HFFc6 (cell line): ENCODE measurements at regions not wholly inside any gene's neighbourhood (a gene's known extent, or its start where the extent isn't known, plus 50 kb on each side); places are given as distances from the start of the nearest gene placed in this dataset.

Source experiments
- DNase-seq: peaks from one replicate; pipeline ENCODE4 v3.0.0-alpha.2; 2018
- H3K27ac Mint-ChIP-seq: 2 replicates; pipeline ENCODE4 v1.8.0; 2020; ENCODE audit warnings: mild to moderate bottlenecking, mixed read lengths
- H3K27me3 Mint-ChIP-seq: 2 replicates; pipeline ENCODE4 v1.8.0; 2021; ENCODE audit warnings: mild to moderate bottlenecking, moderate library complexity, mixed read lengths; ENCODE audit not compliant: insufficient read depth
- H3K36me3 Mint-ChIP-seq: 2 replicates; pipeline ENCODE4 v1.8.0; 2021; ENCODE audit warnings: low read depth, mixed read lengths
- H3K4me1 Mint-ChIP-seq: 2 replicates; pipeline ENCODE4 v1.8.0; 2020; ENCODE audit warnings: low read depth, mixed read lengths
- H3K4me3 Mint-ChIP-seq: 2 replicates; pipeline ENCODE4 v1.8.0; 2020; ENCODE audit warnings: mild to moderate bottlenecking, moderate library complexity, mixed read lengths
- H3K9me3 Mint-ChIP-seq: 2 replicates; pipeline ENCODE4 v1.8.0; 2020; ENCODE audit warnings: mild to moderate bottlenecking, mixed read lengths
- CTCF ChIP-seq: fragments of 200-600 bp; sonication (generic); IDR thresholded peaks from 2 replicates; pipeline ENCODE4 v1.5.0; 2021; ENCODE audit warnings: antibody characterized with exemption, mild to moderate bottlenecking

GRCh38 chr5:135207866-135208265 lies 173.8 kb upstream of the PITX1 start:
- H3K27me3 Mint-ChIP-seq = no peaks in the 10 kb centered on the region
- peaks cover 14% of the 10 kb centered on the region for H3K36me3 Mint-ChIP-seq
- DNase-seq = no peak
- H3K4me3 Mint-ChIP-seq = no peak overlapping the region
- peaks cover 12% of the 10 kb centered on the region for H3K9me3 Mint-ChIP-seq
- TF ChIP-seq CTCF = no peak
- peaks cover 84% of the 10 kb centered on the region for H3K4me1 Mint-ChIP-seq
- H3K27ac Mint-ChIP-seq = peak overlapping the region; percentile 94

GRCh38 chr5:135206862-135207261 lies 172.8 kb upstream of the PITX1 start:
- Mint-ChIP-seq H3K9me3 (peaks cover 21% of the 10 kb centered on the region), H3K27ac (no peak overlapping the region), H3K4me3 (no peak overlapping the region)

DNA sequence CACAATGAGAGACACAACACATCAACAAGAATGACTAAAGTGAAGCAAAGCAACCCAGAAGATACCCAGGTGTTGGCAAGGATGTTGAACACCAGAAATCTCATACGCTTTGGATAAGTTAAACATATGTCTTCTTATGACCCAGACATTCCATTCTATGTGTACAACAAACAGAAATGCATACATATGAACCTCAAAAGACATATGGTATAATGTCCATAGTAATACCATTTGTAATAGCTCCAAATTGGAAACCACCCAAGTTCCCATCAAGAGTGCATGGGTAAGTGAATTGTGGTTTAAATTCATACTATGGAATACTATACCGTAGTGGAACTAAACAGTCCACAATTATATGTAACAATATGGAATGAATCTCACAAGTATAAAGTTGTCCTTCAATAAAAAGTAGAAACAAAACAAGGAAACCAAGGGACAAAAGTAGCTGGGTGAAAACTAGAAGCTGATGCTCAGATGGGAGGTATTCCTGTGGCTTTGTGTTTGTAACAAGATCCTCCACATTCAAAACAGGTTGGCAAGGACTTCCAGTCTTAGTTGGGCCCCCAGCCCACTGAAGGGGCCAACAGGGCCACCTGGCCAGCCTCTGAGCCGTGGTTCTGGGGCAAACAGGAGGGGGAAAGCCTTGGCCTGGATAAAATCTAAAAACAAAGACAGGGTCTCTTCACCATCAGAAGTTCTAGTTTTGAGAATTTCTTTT lies 171.8 kb upstream of the PITX1 start:
- no peak for TF ChIP-seq CTCF
- peaks cover 21% of the 10 kb centered on the region for H3K36me3 Mint-ChIP-seq
- peaks cover 21% of the 10 kb centered on the region for H3K9me3 Mint-ChIP-seq
- no peak overlapping the region for H3K4me3 Mint-ChIP-seq
- peak overlapping the region; percentile 18 for H3K27ac Mint-ChIP-seq
- H3K27me3 Mint-ChIP-seq = no peaks in the 10 kb centered on the region
- DNase-seq = no peak
- H3K4me1 Mint-ChIP-seq = peaks cover 72% of the 10 kb centered on the region

More at GRCh38 chr5:135206862-135207261, 172.8 kb upstream of the PITX1 start:
- no peaks in the 10 kb centered on the region for H3K27me3 Mint-ChIP-seq
- peaks cover 21% of the 10 kb centered on the region for H3K36me3 Mint-ChIP-seq
- H3K4me1 Mint-ChIP-seq = peaks cover 83% of the 10 kb centered on the region
- no peak for DNase-seq
- TF ChIP-seq CTCF = no peak

- H3K27me3 Mint-ChIP-seq = no peaks in the 10 kb centered on the region
- peak; percentile 34 for DNase-seq
Measured at GRCh38 chr5:135204151-135204600, 170.1 kb upstream of the PITX1 start.

GRCh38 chr5:135203593-135204036 lies 169.6 kb upstream of the PITX1 start:
- DNase-seq = no peak
- Mint-ChIP-seq H3K4me3 (no peak overlapping the region), H3K9me3 (peaks cover 24% of the 10 kb centered on the region), H3K36me3 (peaks cover 24% of the 10 kb centered on the region), H3K27me3 (no peaks in the 10 kb centered on the region), H3K4me1 (peaks cover 51% of the 10 kb centered on the region), H3K27ac (peak overlapping the region; percentile 52; the same call in 1 of the 2 replicates)
- TF ChIP-seq CTCF = peak; percentile 69

More at GRCh38 chr5:135204151-135204600, 170.1 kb upstream of the PITX1 start:
- TF ChIP-seq CTCF = peak; percentile 83
- no peak overlapping the region for H3K4me3 Mint-ChIP-seq
- peaks cover 21% of the 10 kb centered on the region for H3K9me3 Mint-ChIP-seq
- peaks cover 56% of the 10 kb centered on the region for H3K4me1 Mint-ChIP-seq
- H3K27ac Mint-ChIP-seq = peak overlapping the region; percentile 52; the same call in 1 of the 2 replicates
- H3K36me3 Mint-ChIP-seq = peaks cover 21% of the 10 kb centered on the region
